H1 (cell line): ENCODE measurements at regions not wholly inside any gene's neighbourhood (a gene's known extent, or its start where the extent isn't known, plus 50 kb on each side); places are given as distances from the start of the nearest gene placed in this dataset.

Experiments used
- CTCF ChIA-PET: fragments of 300-600 bp; sonication (Branson Sonifier 250); formaldehyde crosslinking; loops from one replicate; lab custom pipeline; 2021; ENCODE audit not compliant: partially characterized antibody; lab: Charles Lee
- POLR2A ChIA-PET: fragments of 300-600 bp; sonication (Branson Sonifier 250); formaldehyde crosslinking; loops from one replicate; lab custom pipeline; 2021; ENCODE audit warnings: inconsistent platforms; ENCODE audit not compliant: partially characterized antibody; lab: Charles Lee
- DNase-seq, 2 experiments: peaks; one replicate each; pipeline versions ENCODE4 v3.0.0 to v3.0.0-alpha.2; 2010 to 2022; ENCODE audit warnings: low spot score in 2 of 2, low read depth in 1 of 2, mixed read lengths in 1 of 2
- FAIRE-seq: peaks from 2 replicates; lab custom pipeline; 2011; peaks lifted over from hg19 to GRCh38; lab: Jason Lieb, UNC
- H2AFZ ChIP-seq: 2 replicates; pipeline ENCODE4 v1.8.1; 2012; ENCODE audit warnings: low read length, inconsistent platforms
- H2AK5ac ChIP-seq: 2 replicates; pipeline ENCODE4 v1.6.1; 2013; ENCODE audit warnings: low read depth, low read length
- H2BK120ac ChIP-seq: replicated peaks from 2 replicates; pipeline ENCODE3; 2013; ENCODE audit warnings: low read depth, low read length, inconsistent platforms
- H2BK12ac ChIP-seq: 2 replicates; pipeline ENCODE4 v1.6.1; 2013; ENCODE audit warnings: low read depth, low read length
- H2BK15ac ChIP-seq: 2 replicates; pipeline ENCODE4 v1.6.1; 2013; ENCODE audit warnings: low read length
- H2BK20ac ChIP-seq: 2 replicates; pipeline ENCODE4 v1.6.1; 2013; ENCODE audit warnings: low read length
- H2BK5ac ChIP-seq: 2 replicates; pipeline ENCODE4 v1.6.1; 2013; ENCODE audit warnings: low read depth, low read length
- H3K14ac ChIP-seq: 2 replicates; pipeline ENCODE4 v1.6.1; 2013; ENCODE audit warnings: inconsistent platforms; ENCODE audit not compliant: insufficient read length
- H3K18ac ChIP-seq: 2 replicates; pipeline ENCODE4 v1.6.1; 2013; ENCODE audit warnings: low read length; ENCODE audit errors: extremely low read depth
- H3K23ac ChIP-seq: 2 replicates; pipeline ENCODE4 v1.6.1; 2013; ENCODE audit warnings: inconsistent platforms; ENCODE audit not compliant: insufficient read length
- H3K23me2 ChIP-seq: 2 replicates; pipeline ENCODE4 v1.6.1; 2013; ENCODE audit warnings: low read depth, low read length
- H3K27ac ChIP-seq: 2 replicates; pipeline ENCODE4 v1.6.1; 2011; ENCODE audit warnings: low read depth, low read length, inconsistent platforms
- H3K27me3 ChIP-seq, 4 experiments: replicated peaks in 1 of 4; 1 replicate in 1 of 4; 2 replicates in 3 of 4; pipeline versions ENCODE4 v1.6.1 to v1.8.1; 2011 to 2013; ENCODE audit warnings: low read length in 3 of 4, mild to moderate bottlenecking in 3 of 4, inconsistent platforms in 2 of 4, mixed read lengths in 2 of 4, moderate library complexity in 1 of 4; ENCODE audit not compliant: control insufficient read depth in 3 of 4, insufficient read depth in 3 of 4; ENCODE audit errors: extremely low read depth in 1 of 4
- H3K36me3 ChIP-seq, 4 experiments: 2 replicates each; pipeline versions ENCODE4 v1.6.1 to v1.8.1; 2011 to 2013; ENCODE audit warnings: mild to moderate bottlenecking in 4 of 4, low read length in 3 of 4, moderate library complexity in 2 of 4, control low read depth in 1 of 4, inconsistent platforms in 1 of 4; ENCODE audit not compliant: insufficient read depth in 4 of 4, control insufficient read depth in 2 of 4
- H3K4ac ChIP-seq: replicated peaks from 2 replicates; pipeline ENCODE3; 2013; ENCODE audit warnings: low read length, low read depth, mixed read lengths, inconsistent platforms; ENCODE audit not compliant: insufficient read length
- H3K4me1 ChIP-seq, 4 experiments: replicated peaks in 1 of 4; 1 replicate in 1 of 4; 2 replicates in 3 of 4; pipeline versions ENCODE4 v1.6.1 to v1.8.1; 2011 to 2013; ENCODE audit warnings: low read length in 3 of 4, inconsistent platforms in 2 of 4, mixed read lengths in 1 of 4; ENCODE audit not compliant: insufficient read depth in 4 of 4, control insufficient read depth in 3 of 4
- H3K4me2 ChIP-seq, 2 experiments: 2 replicates each; pipeline versions ENCODE4 v1.6.1 to v1.8.1; 2011 to 2013; ENCODE audit warnings: low read depth in 2 of 2, low read length in 2 of 2, control low read depth in 1 of 2, inconsistent platforms in 1 of 2, mild to moderate bottlenecking in 1 of 2; ENCODE audit not compliant: insufficient read depth in 1 of 2
- H3K4me3 ChIP-seq, 4 experiments: fragments of 200-600, 300-600 bp in 1 of 4; sonication (generic), shearing (Covaris generic), sonication (Bioruptor Twin) in 1 of 4; 2 replicates each; pipeline versions ENCODE4 v1.5.1 to v1.8.1; 2011 to 2016; ENCODE audit warnings: low read length in 4 of 4, low read depth in 3 of 4, control low read depth in 2 of 4, inconsistent platforms in 2 of 4, mild to moderate bottlenecking in 2 of 4, mixed read lengths in 1 of 4, moderate library complexity in 1 of 4; ENCODE audit not compliant: insufficient read depth in 2 of 4; ENCODE audit errors: extremely low read depth in 1 of 4
- H3K56ac ChIP-seq: replicated peaks from 2 replicates; pipeline ENCODE3; 2013; ENCODE audit warnings: low read depth, mild to moderate bottlenecking, mixed read lengths, low read length, inconsistent platforms; ENCODE audit not compliant: insufficient read length
- H3K79me1 ChIP-seq: 2 replicates; pipeline ENCODE4 v1.6.1; 2013; ENCODE audit warnings: low read depth, low read length, control low read depth
- H3K79me2 ChIP-seq, 2 experiments: 2 replicates each; pipeline versions ENCODE4 v1.6.1 to v1.8.1; 2012 to 2013; ENCODE audit warnings: low read length in 2 of 2, mild to moderate bottlenecking in 2 of 2, inconsistent platforms in 1 of 2; ENCODE audit not compliant: insufficient read depth in 2 of 2, control insufficient read depth in 1 of 2
- H3K9ac ChIP-seq, 4 experiments: replicated peaks in 1 of 4; 1 replicate in 1 of 4; 2 replicates in 3 of 4; pipeline versions ENCODE4 v1.6.1 to v1.8.1; 2011 to 2013; ENCODE audit warnings: low read depth in 3 of 4, low read length in 3 of 4, control low read depth in 2 of 4, mild to moderate bottlenecking in 2 of 4, moderate library complexity in 2 of 4, inconsistent platforms in 1 of 4; ENCODE audit errors: extremely low read depth in 1 of 4
- H3K9me3 ChIP-seq, 2 experiments: 2 replicates each; pipeline versions ENCODE4 v1.6.1 to v1.8.1; 2012 to 2013; ENCODE audit warnings: mild to moderate bottlenecking in 2 of 2, moderate library complexity in 2 of 2, control low read depth in 1 of 2, inconsistent platforms in 1 of 2, low read depth in 1 of 2, low read length in 1 of 2, mixed read lengths in 1 of 2; ENCODE audit not compliant: insufficient read depth in 2 of 2
- H4K20me1 ChIP-seq, 2 experiments: replicated peaks in 1 of 2; 2 replicates each; pipeline versions ENCODE3 to v1.8.1; 2011 to 2013; ENCODE audit warnings: inconsistent platforms in 2 of 2, low read length in 2 of 2, mild to moderate bottlenecking in 1 of 2; ENCODE audit not compliant: insufficient read depth in 2 of 2, control insufficient read depth in 1 of 2
- H4K5ac ChIP-seq: 2 replicates; pipeline ENCODE4 v1.6.1; 2013; ENCODE audit warnings: low read length, low read depth, mixed read lengths, inconsistent platforms; ENCODE audit not compliant: insufficient read length
- H4K8ac ChIP-seq: 2 replicates; pipeline ENCODE4 v1.8.0; 2013; ENCODE audit warnings: mild to moderate bottlenecking, moderate library complexity, low read length, inconsistent platforms; ENCODE audit not compliant: insufficient read depth; ENCODE audit errors: extremely low read depth
- H4K91ac ChIP-seq: replicated peaks from 2 replicates; pipeline ENCODE3; 2013; ENCODE audit warnings: low read length, mixed read lengths, inconsistent platforms; ENCODE audit not compliant: insufficient read length
- RBBP5 ChIP-seq: IDR thresholded peaks from 2 replicates; pipeline ENCODE4 v1.7.1; 2012; ENCODE audit warnings: low read depth, mild to moderate bottlenecking, inconsistent platforms, low read length, moderate library complexity, borderline replicate concordance
- RNF2 ChIP-seq: fragments of 200-900, 300-1000 bp; sonication (generic); IDR thresholded peaks from 2 replicates; pipeline ENCODE4 v1.7.1; 2016; ENCODE audit warnings: borderline replicate concordance, low read depth, mild to moderate bottlenecking, antibody characterized with exemption, low read length; ENCODE audit not compliant: poor library complexity, severe bottlenecking; ENCODE audit errors: missing control alignments
- SP1 ChIP-seq: IDR thresholded peaks from 2 replicates; pipeline ENCODE4 v1.6.1; 2011; ENCODE audit warnings: low read depth, low read length
- TCF12 ChIP-seq: IDR thresholded peaks from 2 replicates; pipeline ENCODE4 v1.6.1; 2011; ENCODE audit warnings: low read depth, mild to moderate bottlenecking, low read length
- WGBS, 2 experiments: shearing (Covaris generic) in 1 of 2; methylation state at CpG; one replicate each; pipeline versions ENCODE4 v1.1.6 to v1.1.7; 2013 to 2015; ENCODE audit warnings: low lambda C conversion rate in 2 of 2, mixed read lengths in 2 of 2, inconsistent platforms in 1 of 2, low coverage in 1 of 2, missing lambda C conversion rate in 1 of 2; ENCODE audit not compliant: insufficient replicate concordance in 2 of 2, insufficient coverage in 1 of 2, insufficient read length in 1 of 2; ENCODE audit errors: extremely low coverage in 1 of 2, missing lambda C conversion rate in 1 of 2; 5-methylcytosine and 5-hydroxymethylcytosine counted together
- TF ChIP-seq, protein P1 (sequence below): IDR thresholded peaks from 2 replicates; pipeline ENCODE4 v1.6.1; 2012; ENCODE audit warnings: low read length, inconsistent platforms

DNA sequence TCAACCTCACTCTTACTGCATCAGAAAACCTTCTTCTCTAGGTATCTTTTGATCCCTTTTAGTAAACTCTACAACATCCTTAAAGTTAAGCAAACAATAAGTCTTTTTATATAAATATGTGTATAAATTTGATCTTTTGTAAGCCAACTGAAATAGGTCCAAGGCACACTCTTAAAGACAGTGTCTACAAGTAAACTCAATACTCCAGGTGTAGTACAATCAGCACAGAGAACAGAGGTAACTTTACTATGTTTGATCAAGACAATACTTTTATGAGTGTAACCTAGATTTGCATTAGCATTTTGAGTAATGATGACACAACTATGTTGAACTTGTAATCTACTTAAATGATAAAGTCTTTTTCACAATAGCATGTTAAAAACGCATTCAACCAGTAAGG lies 593.1 kb upstream of the CHAC2 start:
- TF ChIP-seq RNF2: no peak
- TF ChIP-seq SP1: no peak
- no peak for TF ChIP-seq RBBP5
- TF ChIP-seq TCF12: no peak
- TF ChIP-seq, protein P1, sequence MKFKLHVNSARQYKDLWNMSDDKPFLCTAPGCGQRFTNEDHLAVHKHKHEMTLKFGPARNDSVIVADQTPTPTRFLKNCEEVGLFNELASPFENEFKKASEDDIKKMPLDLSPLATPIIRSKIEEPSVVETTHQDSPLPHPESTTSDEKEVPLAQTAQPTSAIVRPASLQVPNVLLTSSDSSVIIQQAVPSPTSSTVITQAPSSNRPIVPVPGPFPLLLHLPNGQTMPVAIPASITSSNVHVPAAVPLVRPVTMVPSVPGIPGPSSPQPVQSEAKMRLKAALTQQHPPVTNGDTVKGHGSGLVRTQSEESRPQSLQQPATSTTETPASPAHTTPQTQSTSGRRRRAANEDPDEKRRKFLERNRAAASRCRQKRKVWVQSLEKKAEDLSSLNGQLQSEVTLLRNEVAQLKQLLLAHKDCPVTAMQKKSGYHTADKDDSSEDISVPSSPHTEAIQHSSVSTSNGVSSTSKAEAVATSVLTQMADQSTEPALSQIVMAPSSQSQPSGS: no peak
- TF ChIP-seq, all 59 proteins: peak for 0
- no peak overlapping the region for H3K4me3 ChIP-seq
- H3K18ac ChIP-seq: no peak overlapping the region
- no peak overlapping the region for H2AK5ac ChIP-seq
- no peak for FAIRE-seq
- H4K5ac ChIP-seq: no peak overlapping the region
- H3K4me1 ChIP-seq: no peaks in the 10 kb centered on the region
- H2BK15ac ChIP-seq: no peak overlapping the region
- H3K79me2 ChIP-seq: no peaks in the 10 kb centered on the region
- H3K56ac ChIP-seq: no peak overlapping the region
- no peak overlapping the region for H4K8ac ChIP-seq
- H2AFZ ChIP-seq: no peak overlapping the region
- no peaks in the 10 kb centered on the region for H4K20me1 ChIP-seq
- no peak overlapping the region for H3K23ac ChIP-seq
- H3K4ac ChIP-seq: no peak overlapping the region
- ChIA-PET POLR2A (no interaction called here), CTCF (no interaction called here)
- no peak overlapping the region for H3K9ac ChIP-seq
- H3K79me1 ChIP-seq: no peaks in the 10 kb centered on the region
- 91% methylated on average over 1 of the region's 1 CpG; no CpG with 5 or more reads in 1 of the 2 experiments for WGBS, 2 experiments
- no peaks in the 10 kb centered on the region for H3K27me3 ChIP-seq
- H2BK5ac ChIP-seq: no peak overlapping the region
- no peak overlapping the region for H2BK12ac ChIP-seq
- H3K36me3 ChIP-seq: no peaks in the 10 kb centered on the region
- no peaks in the 10 kb centered on the region for H3K23me2 ChIP-seq
- DNase-seq: no peak
- no peak overlapping the region for H3K14ac ChIP-seq
- H2BK20ac ChIP-seq: no peak overlapping the region
- no peaks in the 10 kb centered on the region for H3K9me3 ChIP-seq
- H2BK120ac ChIP-seq: no peak overlapping the region
- no peak overlapping the region for H4K91ac ChIP-seq
- H3K4me2 ChIP-seq: no peak overlapping the region
- no peak overlapping the region for H3K27ac ChIP-seq
